Posterior vena cava (tissue), 2 donors: ENCODE measurements at regions not wholly inside any gene's neighbourhood (a gene's known extent, or its start where the extent isn't known, plus 50 kb on each side); places are given as distances from the start of the nearest gene placed in this dataset.
"Not testable (repeated sequence)": the region's sequence is repeated elsewhere in the genome, so short reads cannot be mapped to it uniquely, and the experiment has no call there.

Source experiments
- DNase-seq: peaks from one replicate; pipeline ENCODE4 v3.0.0-alpha.2; 2020; ENCODE audit warnings: low spot score
- intact Hi-C, 2 donors: fragments of 100-400 bp; cut with DNase I; formaldehyde crosslinking; loops; one replicate each; pipeline versions ENCODE4 v1.14.1 to v1.14.2; 2022 to 2023
- donor health status: DM: yes; HTN: yes; CAD: no.
- donor health status: DM: yes; HTN: yes; CAD: no.

- no peak for DNase-seq
- intact Hi-C loops = no loop called here
These were observed 502.2 kb downstream of the AJAP1 start for GRCh38 chr1:5156416-5157120.

DNA sequence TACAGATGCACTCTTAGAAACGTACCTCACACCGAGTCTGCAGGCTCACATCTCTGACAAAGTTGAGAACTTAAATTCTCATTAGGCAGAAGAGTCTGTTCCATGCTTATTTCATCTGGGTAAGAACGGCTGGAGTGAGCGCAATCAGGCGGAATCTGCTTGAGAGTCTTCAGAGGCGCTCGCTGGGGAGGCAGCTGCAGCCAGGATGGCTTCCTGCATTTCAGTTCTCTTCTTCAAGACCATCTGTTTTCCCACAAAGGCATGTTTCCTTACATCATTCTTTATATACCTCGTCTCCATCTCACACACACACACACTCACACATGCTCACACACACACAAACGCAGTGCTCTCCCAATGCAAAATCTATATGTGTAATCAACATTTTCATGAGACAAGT, 497.1 kb downstream of the AJAP1 start:
- intact Hi-C loops = no loop called here
- DNase-seq = no peak

DNA sequence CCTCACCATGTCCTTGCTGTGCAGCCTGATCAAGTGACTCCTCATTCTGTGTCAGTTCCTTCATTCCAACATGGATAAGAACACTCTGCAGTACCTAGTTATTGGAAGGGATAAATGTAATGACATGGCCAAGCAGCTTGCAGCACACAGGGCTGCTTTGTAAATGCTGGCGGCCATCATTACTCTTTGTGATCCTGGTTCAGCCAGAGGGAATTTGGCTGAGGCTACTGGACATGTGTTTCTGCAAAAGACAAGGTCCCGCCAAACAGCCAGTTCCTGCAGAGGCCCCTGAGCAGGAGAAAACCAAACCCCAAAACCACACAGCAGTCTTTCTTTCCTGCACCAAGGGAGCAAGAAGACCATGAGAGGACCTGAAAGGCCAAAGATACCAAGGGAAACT, 495.8 kb downstream of the AJAP1 start:
- no peak for DNase-seq
- intact Hi-C loops = no loop called here

- intact Hi-C loops = no loop called here
These were observed 493.4 kb downstream of the AJAP1 start for GRCh38 chr1:5147806-5148205.

GRCh38 chr1:5142389-5142788, 488.0 kb downstream of the AJAP1 start:
- intact Hi-C loops = no loop called here
- DNase-seq = no peak

More at GRCh38 chr1:5147806-5148205, 493.4 kb downstream of the AJAP1 start:
- no peak for DNase-seq

- no peak for DNase-seq
- intact Hi-C loops = no loop called here
These were observed 487.3 kb downstream of the AJAP1 start for GRCh38 chr1:5141750-5142149.

DNA sequence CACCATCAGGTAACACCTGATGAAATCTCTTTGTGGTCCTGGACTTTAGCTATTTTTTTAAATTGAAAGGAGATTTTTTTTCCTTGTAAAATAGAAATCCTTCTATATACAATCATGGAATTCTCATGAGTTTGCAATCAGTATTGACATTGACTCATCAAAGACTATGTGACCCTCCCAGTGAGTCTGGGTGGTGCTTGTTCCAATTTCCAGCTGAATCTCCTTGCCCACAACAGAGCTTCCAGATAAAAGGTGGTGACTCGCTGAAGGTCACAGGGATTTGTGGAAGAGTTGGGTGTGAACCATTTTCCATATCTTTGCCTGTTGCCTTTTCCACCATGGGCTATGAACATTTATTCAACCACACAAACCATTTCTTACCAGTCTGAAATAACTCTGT, 486.6 kb downstream of the AJAP1 start:
- no peak for DNase-seq
- intact Hi-C loops = no loop called here

- DNase-seq = no peak
- intact Hi-C loops = no loop called here
These were observed 485.7 kb downstream of the AJAP1 start for GRCh38 chr1:5140136-5140535.

DNA sequence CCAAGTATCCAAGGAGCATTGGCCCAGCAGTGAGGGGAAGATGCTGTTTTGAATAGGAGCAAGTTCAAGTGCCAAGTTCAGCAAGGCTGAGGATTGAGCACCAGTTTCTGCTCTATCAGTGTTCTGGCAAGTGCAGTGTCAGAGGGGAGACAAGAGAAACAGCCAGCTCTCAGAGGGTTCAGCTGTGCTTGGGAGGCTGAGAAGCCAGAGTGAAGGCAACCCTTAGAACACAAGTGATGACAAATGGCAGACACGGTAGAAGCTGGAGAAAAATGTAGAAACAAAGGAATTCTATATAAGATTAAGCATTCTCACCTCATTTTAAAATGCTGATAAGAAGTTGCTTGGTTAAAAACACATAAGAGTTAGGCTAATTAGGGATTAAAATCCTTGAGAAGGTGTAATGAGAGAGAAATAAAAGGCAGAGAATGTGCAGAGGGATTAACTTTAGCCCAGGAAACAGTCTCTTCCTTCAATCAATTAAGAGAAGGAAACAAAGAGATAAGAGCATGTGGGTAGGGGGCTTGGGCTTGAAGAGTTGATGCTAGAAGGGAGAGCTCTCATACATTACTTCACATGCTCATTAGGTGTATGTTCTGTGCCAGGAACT, 475.4 kb downstream of the AJAP1 start:
- DNase-seq = no peak
- intact Hi-C loops = no loop called here

GRCh38 chr1:5125208-5125607, 470.8 kb downstream of the AJAP1 start:
- intact Hi-C loops = no loop called here
- no peak for DNase-seq

GRCh38 chr1:5120559-5120958, 466.1 kb downstream of the AJAP1 start:
- no peak for DNase-seq
- intact Hi-C loops = no loop called here

DNA sequence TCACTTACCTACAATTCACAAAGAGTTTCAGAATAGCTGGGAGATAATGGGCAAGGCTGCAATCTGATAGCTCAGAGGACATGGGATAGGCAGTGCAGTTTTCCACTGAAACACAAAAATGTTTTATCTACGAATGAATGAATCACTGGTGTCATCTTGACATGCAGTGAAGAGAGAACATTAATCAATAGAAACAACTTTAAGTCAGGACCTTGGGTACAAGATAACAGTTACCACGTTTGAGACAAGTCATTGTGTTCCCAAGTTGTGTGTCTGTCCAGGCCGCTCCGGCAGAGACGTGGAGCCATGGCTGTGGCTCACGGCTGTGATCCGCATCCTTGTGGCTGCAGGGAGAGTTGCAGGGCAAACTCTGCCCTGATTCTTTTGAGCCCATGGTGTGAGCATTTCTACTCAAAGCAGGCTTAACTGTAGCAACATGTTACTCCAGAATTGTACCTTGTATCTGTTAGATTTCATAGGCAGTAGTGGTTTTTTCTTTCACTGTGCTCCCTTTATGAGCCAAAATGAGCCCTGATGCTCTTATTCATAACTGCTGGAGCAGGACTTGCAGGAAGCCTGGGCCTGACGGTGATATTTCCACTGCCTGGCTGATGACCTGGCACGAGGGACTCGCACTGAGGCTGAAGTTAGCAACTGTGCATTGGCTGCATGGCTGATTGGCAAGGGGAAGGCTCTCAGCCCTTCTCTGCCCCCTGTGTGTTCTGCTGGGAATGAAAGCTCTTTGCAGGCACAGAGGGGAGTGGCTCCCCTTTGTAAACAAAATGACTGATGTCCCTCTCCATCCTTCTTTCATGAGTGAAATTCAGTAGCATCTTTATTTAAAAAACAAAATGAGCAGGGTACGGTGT, 465.2 kb downstream of the AJAP1 start:
- intact Hi-C loops = no loop called here
- DNase-seq = no peak

- DNase-seq, intact Hi-C loops: not testable (repeated sequence)
These were observed 464.4 kb downstream of the AJAP1 start for GRCh38 chr1:5118771-5119170.

DNA sequence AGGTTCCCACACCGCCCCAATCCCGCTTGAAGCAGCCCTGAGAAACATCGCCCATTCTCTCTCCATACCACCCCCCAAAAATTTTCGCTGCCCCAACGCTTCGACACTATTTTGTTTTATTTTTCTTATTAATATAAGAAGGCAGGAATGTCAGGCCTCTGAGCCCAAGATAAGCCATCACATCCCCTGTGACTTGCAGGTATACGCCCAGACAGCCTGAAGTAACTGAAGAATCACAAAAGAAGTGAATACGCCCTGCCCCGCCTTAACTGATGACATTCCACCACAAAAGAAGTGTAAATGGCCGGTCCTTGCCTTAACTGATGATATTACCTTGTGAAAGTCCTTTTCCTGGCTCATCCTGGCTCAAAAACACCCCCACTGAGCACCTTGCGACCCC, 463.9 kb downstream of the AJAP1 start:
- DNase-seq, intact Hi-C loops: not testable (repeated sequence)

DNA sequence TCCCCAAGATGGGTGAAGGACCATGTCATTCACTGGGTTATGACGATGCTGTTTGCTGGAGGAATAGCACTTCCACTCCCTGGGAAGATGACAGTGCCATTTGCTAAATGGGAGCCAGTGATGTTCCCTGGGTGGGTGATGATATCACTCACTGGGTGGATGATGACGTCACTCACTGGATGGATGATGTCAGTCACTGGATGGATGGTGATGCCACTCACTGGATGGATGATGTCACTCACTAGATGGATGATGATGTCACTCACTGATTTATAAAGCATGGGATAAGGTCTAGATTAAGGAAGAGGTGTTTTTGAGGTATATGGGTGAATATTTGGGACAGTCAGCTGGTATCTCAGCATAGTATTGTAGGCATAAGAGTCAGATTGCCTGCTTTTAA, 457.2 kb downstream of the AJAP1 start:
- intact Hi-C loops = no loop called here

DNA sequence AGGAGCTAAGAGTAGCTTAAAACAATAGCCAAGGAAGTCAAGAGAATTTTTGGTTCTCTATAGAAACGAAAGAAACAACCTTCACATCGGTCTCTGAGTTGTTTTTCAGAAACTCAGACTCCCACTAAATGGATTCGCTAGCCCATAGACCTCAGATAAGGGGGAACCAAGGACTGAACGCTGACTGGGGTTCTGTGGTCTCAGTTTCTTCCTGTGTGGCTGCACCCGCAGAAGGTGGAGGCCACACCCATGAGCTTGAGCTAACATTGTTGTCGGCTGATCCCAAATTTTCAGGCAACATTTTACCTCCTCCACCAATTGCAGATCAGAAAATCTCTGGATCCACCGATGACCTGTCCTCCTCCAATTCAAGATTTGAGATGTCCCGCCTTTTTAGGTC, 456.1 kb downstream of the AJAP1 start:
- DNase-seq = no peak
- intact Hi-C loops = no loop called here

More for the DNA sequence above, 457.2 kb downstream of the AJAP1 start:
- DNase-seq = no peak

- intact Hi-C loops = no loop called here
- no peak for DNase-seq
These were observed 455.2 kb downstream of the AJAP1 start for GRCh38 chr1:5109633-5110032.

GRCh38 chr1:5108740-5109139, 454.3 kb downstream of the AJAP1 start:
- no peak for DNase-seq
- intact Hi-C loops = no loop called here

DNA sequence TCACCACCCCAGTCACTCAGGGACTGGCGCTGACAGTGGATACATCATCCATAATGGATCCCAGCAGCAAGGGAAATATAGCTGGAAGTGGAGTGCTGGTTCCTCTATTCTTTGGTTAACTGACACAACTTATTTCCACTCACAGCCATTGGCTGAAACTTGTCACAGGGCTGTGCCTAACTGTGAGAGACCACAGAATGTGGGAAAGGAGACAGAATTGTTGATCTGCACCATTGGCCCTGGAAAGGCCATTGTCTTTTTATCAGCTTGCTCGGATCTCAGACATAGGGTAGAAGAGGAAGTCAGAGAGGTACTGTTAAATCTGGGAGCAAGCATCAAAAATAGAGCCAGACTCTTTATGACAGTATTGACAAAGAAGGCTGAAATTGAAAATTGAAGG, 451.3 kb downstream of the AJAP1 start:
- DNase-seq = no peak
- intact Hi-C loops = no loop called here

GRCh38 chr1:5099558-5099957, 445.1 kb downstream of the AJAP1 start:
- DNase-seq = no peak
- intact Hi-C loops = no loop called here
